Spleen (tissue), 11 donors: ENCODE measurements at regions not wholly inside any gene's neighbourhood (a gene's known extent, or its start where the extent isn't known, plus 50 kb on each side); places are given as distances from the start of the nearest gene placed in this dataset.

Experiments used
- DNase-seq: peaks from one replicate; pipeline ENCODE4 v3.0.0-alpha.2; 2020
- H3K27ac ChIP-seq, 8 donors: fragments of 200-600 bp; sonication (generic) in 7 of 8; 1 replicate in 4 of 8; 2 replicates in 4 of 8; pipeline versions ENCODE4 v1.5.0 to v1.8.0; 2016 to 2021; ENCODE audit warnings: inconsistent platforms in 4 of 8, mild to moderate bottlenecking in 4 of 8, moderate library complexity in 1 of 8
- H3K27me3 ChIP-seq, 7 donors: fragments of 200-600 bp; sonication (generic) in 6 of 7; replicated peaks in 1 of 7; 1 replicate in 4 of 7; 2 replicates in 3 of 7; pipeline versions ENCODE4 v1.5.0 to v1.8.0; 2016 to 2021; ENCODE audit warnings: inconsistent platforms in 3 of 7, mild to moderate bottlenecking in 1 of 7
- H3K36me3 ChIP-seq, 6 donors: fragments of 200-600 bp; sonication (generic) in 5 of 6; 1 replicate in 4 of 6; 2 replicates in 2 of 6; pipeline versions ENCODE4 v1.5.0 to v1.8.0; 2016 to 2021; ENCODE audit warnings: inconsistent platforms in 2 of 6
- H3K4me1 ChIP-seq, 6 donors: fragments of 200-600 bp; sonication (generic) in 5 of 6; 1 replicate in 3 of 6; 2 replicates in 3 of 6; pipeline versions ENCODE4 v1.5.0 to v1.8.0; 2016 to 2021; ENCODE audit warnings: inconsistent platforms in 3 of 6
- H3K4me3 ChIP-seq, 8 donors: fragments of 200-600 bp; sonication (generic) in 7 of 8; 1 replicate in 4 of 8; 2 replicates in 4 of 8; pipeline versions ENCODE4 v1.5.0 to v1.8.0; 2016 to 2021; ENCODE audit warnings: inconsistent platforms in 4 of 8, mild to moderate bottlenecking in 4 of 8, moderate library complexity in 2 of 8
- H3K9me3 ChIP-seq, 8 donors: fragments of 200-600 bp; sonication (generic) in 7 of 8; 1 replicate in 4 of 8; 2 replicates in 4 of 8; pipeline versions ENCODE4 v1.5.0 to v1.8.0; 2016 to 2021; ENCODE audit warnings: inconsistent platforms in 4 of 8
- POLR2A ChIP-seq, 3 donors: fragments of 450-650 bp; IDR thresholded peaks; one replicate each; pipeline ENCODE4 v1.5.1; 2017; ENCODE audit warnings: antibody characterized with exemption in 3 of 3, mild to moderate bottlenecking in 1 of 3
- POLR2AphosphoS5 ChIP-seq, 3 donors: sonication (generic); formaldehyde crosslinking; IDR thresholded peaks; one replicate each; pipeline ENCODE4 v1.5.1; 2017; ENCODE audit warnings: antibody characterized with exemption in 3 of 3
- WGBS, 5 donors: extraction: QIAGEN DNeasy Blood & Tissue Kit in 3 of 5; methylation state at CpG; one replicate each; pipeline versions ENCODE4 v1.1.5 to v1.1.7; 2013 to 2018; 5-methylcytosine and 5-hydroxymethylcytosine counted together
- intact Hi-C: fragments of 100-400 bp; cut with DNase I; formaldehyde crosslinking; loops from one replicate; pipeline ENCODE4 v1.15.0; 2023; ENCODE audit warnings: low total_unique reads
- TF ChIP-seq, protein P1 (sequence below), 11 experiments: fragments of 200-600 bp in 7 of 11; fragments of 450-650 bp in 4 of 11; sonication (generic) in 4 of 11; IDR thresholded peaks in 8 of 11; conservative IDR thresholded peaks in 3 of 11; 1 replicate in 7 of 11; 2 replicates in 4 of 11; pipeline versions ENCODE4 v1.4.0 to v1.8.0; 2016 to 2021; ENCODE audit warnings: antibody characterized with exemption in 11 of 11, inconsistent platforms in 4 of 11, mild to moderate bottlenecking in 1 of 11
- donor health status: healthy with polysubstance abuse.
- donor health status: DM: no; HTN: no; CAD: no; lungs with moderate emphysema.
- donor health status: DM: no; HTN: no; CAD: no.
- donor health status: Bipolar disorder and iron deficiency.
- donor health status: healthy.
- donor health status: DM: no; HTN: no; CAD: no.
- donor health status: DM: yes; HTN: yes; CAD: no.

GRCh38 chr2:7972670-7973069 lies 709.2 kb upstream of the ID2 start:
- H3K36me3 ChIP-seq, result no peaks in the 10 kb centered on the region
- H3K4me3 ChIP-seq, result no peak overlapping the region
- no peak overlapping the region for H3K27ac ChIP-seq
- no peaks in the 10 kb centered on the region for H3K4me1 ChIP-seq
- 86 to 95% (median 88%) methylated on average over 6 to 7 of the region's 7 CpGs for WGBS, 5 donors
- no peaks in the 10 kb centered on the region for H3K27me3 ChIP-seq
- intact Hi-C loops, result no loop called here
- H3K9me3 ChIP-seq, result no peaks in the 10 kb centered on the region
- no peak for DNase-seq
- TF ChIP-seq, protein P1, sequence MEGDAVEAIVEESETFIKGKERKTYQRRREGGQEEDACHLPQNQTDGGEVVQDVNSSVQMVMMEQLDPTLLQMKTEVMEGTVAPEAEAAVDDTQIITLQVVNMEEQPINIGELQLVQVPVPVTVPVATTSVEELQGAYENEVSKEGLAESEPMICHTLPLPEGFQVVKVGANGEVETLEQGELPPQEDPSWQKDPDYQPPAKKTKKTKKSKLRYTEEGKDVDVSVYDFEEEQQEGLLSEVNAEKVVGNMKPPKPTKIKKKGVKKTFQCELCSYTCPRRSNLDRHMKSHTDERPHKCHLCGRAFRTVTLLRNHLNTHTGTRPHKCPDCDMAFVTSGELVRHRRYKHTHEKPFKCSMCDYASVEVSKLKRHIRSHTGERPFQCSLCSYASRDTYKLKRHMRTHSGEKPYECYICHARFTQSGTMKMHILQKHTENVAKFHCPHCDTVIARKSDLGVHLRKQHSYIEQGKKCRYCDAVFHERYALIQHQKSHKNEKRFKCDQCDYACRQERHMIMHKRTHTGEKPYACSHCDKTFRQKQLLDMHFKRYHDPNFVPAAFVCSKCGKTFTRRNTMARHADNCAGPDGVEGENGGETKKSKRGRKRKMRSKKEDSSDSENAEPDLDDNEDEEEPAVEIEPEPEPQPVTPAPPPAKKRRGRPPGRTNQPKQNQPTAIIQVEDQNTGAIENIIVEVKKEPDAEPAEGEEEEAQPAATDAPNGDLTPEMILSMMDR (IDR thresholded peaks at IDR 0.05 in 8 of 11, conservative IDR thresholded peaks at IDR 0.05 in 3 of 11), result no peak
- TF ChIP-seq POLR2AphosphoS5 (IDR thresholded peaks at IDR 0.05), result no peak
- TF ChIP-seq POLR2A (IDR thresholded peaks at IDR 0.05), result no peak

GRCh38 chr2:7973801-7974480 lies 707.9 kb upstream of the ID2 start:
- Histone ChIP-seq H3K27ac (no peak overlapping the region), H3K27me3 (no peaks in the 10 kb centered on the region), H3K4me1 (no peaks in the 10 kb centered on the region), H3K4me3 (no peak overlapping the region), H3K9me3 (no peaks in the 10 kb centered on the region), H3K36me3 (no peaks in the 10 kb centered on the region)
- no peak for DNase-seq
- TF ChIP-seq POLR2AphosphoS5 (IDR thresholded peaks at IDR 0.05) (no peak), POLR2A (IDR thresholded peaks at IDR 0.05) (no peak)
- TF ChIP-seq, protein P1 (IDR thresholded peaks at IDR 0.05 in 8 of 11, conservative IDR thresholded peaks at IDR 0.05 in 3 of 11), result no peak
- WGBS, 5 donors, result 87 to 97% (median 95%) methylated on average over 8 of the region's 8 CpGs
- intact Hi-C loops, result no loop called here

GRCh38 chr2:7974936-7975335 lies 706.9 kb upstream of the ID2 start:
- 91 to 94% (median 92%) methylated on average over 5 of the region's 5 CpGs for WGBS, 5 donors

GRCh38 chr2:7976206-7976605 lies 705.6 kb upstream of the ID2 start:
- H3K27ac ChIP-seq, result no peak overlapping the region
- H3K27me3 ChIP-seq, result no peaks in the 10 kb centered on the region
- H3K4me3 ChIP-seq, result no peak overlapping the region
- no peaks in the 10 kb centered on the region for H3K9me3 ChIP-seq
- DNase-seq, result no peak
- TF ChIP-seq POLR2A (IDR thresholded peaks at IDR 0.05), result no peak
- TF ChIP-seq POLR2AphosphoS5 (IDR thresholded peaks at IDR 0.05), result no peak
- TF ChIP-seq, protein P1 (IDR thresholded peaks at IDR 0.05 in 8 of 11, conservative IDR thresholded peaks at IDR 0.05 in 3 of 11), result no peak
- no peaks in the 10 kb centered on the region for H3K4me1 ChIP-seq
- intact Hi-C loops, result no loop called here
- WGBS, 5 donors, result 74 to 93% (median 88%) methylated on average over 7 of the region's 7 CpGs
- no peaks in the 10 kb centered on the region for H3K36me3 ChIP-seq

More at GRCh38 chr2:7974936-7975335, 706.9 kb upstream of the ID2 start:
- no peak overlapping the region for H3K27ac ChIP-seq
- intact Hi-C loops, result no loop called here
- H3K36me3 ChIP-seq, result no peaks in the 10 kb centered on the region
- H3K27me3 ChIP-seq, result no peaks in the 10 kb centered on the region
- H3K4me1 ChIP-seq, result no peaks in the 10 kb centered on the region
- TF ChIP-seq, protein P1 (IDR thresholded peaks at IDR 0.05 in 8 of 11, conservative IDR thresholded peaks at IDR 0.05 in 3 of 11), result no peak
- no peaks in the 10 kb centered on the region for H3K9me3 ChIP-seq
- DNase-seq, result no peak
- H3K4me3 ChIP-seq, result no peak overlapping the region
